Lung (tissue), 11 donors: ENCODE measurements at regions not wholly inside any gene's neighbourhood (a gene's known extent, or its start where the extent isn't known, plus 50 kb on each side); places are given as distances from the start of the nearest gene placed in this dataset.

ENCODE experiments used
- ATAC-seq: fragments of 200-7000 bp; cut with Tn5 transposase; one replicate; pipeline ENCODE4 v1.9.1; 2020; ENCODE audit warnings: moderate number of reproducible peaks; ENCODE audit not compliant: insufficient read depth, low FRiP score
- DNase-seq, 3 donors: peaks; one replicate each; pipeline ENCODE4 v3.0.0-alpha.2; 2013 to 2017
- H3K27ac ChIP-seq, 2 donors: one replicate each; pipeline ENCODE4 v1.5.1; 2013; ENCODE audit warnings: mild to moderate bottlenecking in 2 of 2, moderate library complexity in 2 of 2, control low read depth in 1 of 2, inconsistent platforms in 1 of 2, low read depth in 1 of 2, low read length in 1 of 2
- H3K27me3 ChIP-seq, 3 donors: one replicate each; pipeline ENCODE4 v1.5.1; 2013; ENCODE audit warnings: low read length in 2 of 3; ENCODE audit not compliant: control insufficient read depth in 3 of 3, insufficient read depth in 3 of 3
- H3K36me3 ChIP-seq, 4 donors: one replicate each; pipeline ENCODE4 v1.5.1; 2013; ENCODE audit warnings: low read length in 4 of 4, mild to moderate bottlenecking in 1 of 4, moderate library complexity in 1 of 4; ENCODE audit not compliant: control insufficient read depth in 4 of 4, insufficient read depth in 4 of 4
- H3K4me1 ChIP-seq, 5 donors: one replicate each; pipeline ENCODE4 v1.5.1; 2013; ENCODE audit warnings: low read length in 5 of 5, mild to moderate bottlenecking in 2 of 5, moderate library complexity in 1 of 5; ENCODE audit not compliant: control insufficient read depth in 5 of 5, insufficient read depth in 5 of 5
- H3K4me3 ChIP-seq: one replicate; pipeline ENCODE4 v1.5.1; 2013; ENCODE audit warnings: mild to moderate bottlenecking, control low read depth, moderate library complexity
- H3K9ac ChIP-seq, 2 donors: one replicate each; pipeline ENCODE4 v1.5.1; 2013; ENCODE audit warnings: low read length in 2 of 2, control low read depth in 1 of 2; ENCODE audit not compliant: insufficient read depth in 1 of 2
- H3K9me3 ChIP-seq, 4 donors: one replicate each; pipeline ENCODE4 v1.5.1; 2013; ENCODE audit warnings: low read length in 3 of 4, mild to moderate bottlenecking in 1 of 4, moderate library complexity in 1 of 4; ENCODE audit not compliant: control insufficient read depth in 4 of 4, insufficient read depth in 3 of 4
- CTCF ChIP-seq: IDR thresholded peaks from 2 replicates; pipeline ENCODE4 v1.5.1; 2012; ENCODE audit warnings: mild to moderate bottlenecking; ENCODE audit errors: control extremely low read depth, extremely low read depth
- WGBS, 2 donors: extraction: QIAGEN DNeasy Blood & Tissue Kit; methylation state at CpG; one replicate each; pipeline ENCODE4 v1.1.7; 2013; 5-methylcytosine and 5-hydroxymethylcytosine counted together
- donor health status: control.
- donor health status: control.
- donor health status: Bipolar disorder and iron deficiency.
- donor health status: healthy.
- donor health status: DM: yes; HTN: yes; CAD: no.

- DNase-seq, result no peak
- ATAC-seq, result no peak
- H3K9ac ChIP-seq, result no peak overlapping the region
- TF ChIP-seq CTCF, result no peak
- 89 to 92% methylated on average over 11 of the region's 11 CpGs for WGBS, 2 donors
- peaks cover 0 to 10% (median 0%) of the 10 kb centered on the region in 4 donors for H3K9me3 ChIP-seq
- H3K27me3 ChIP-seq, result no peaks in the 10 kb centered on the region
- H3K4me1 ChIP-seq, result peaks cover 0 to 1% (median 0%) of the 10 kb centered on the region in 5 donors
- H3K4me3 ChIP-seq, result no peak overlapping the region
- H3K27ac ChIP-seq, result no peak overlapping the region
- no peaks in the 10 kb centered on the region for H3K36me3 ChIP-seq
Measured at GRCh38 chr20:23232679-23233308, 117.8 kb upstream of the NXT1 start.

- no peaks in the 10 kb centered on the region for H3K27me3 ChIP-seq
- no peak for TF ChIP-seq CTCF
- WGBS, 2 donors, result 95 to 98% methylated on average over 4 of the region's 4 CpGs
- no peak overlapping the region for H3K27ac ChIP-seq
- no peak for ATAC-seq
- peaks cover 0 to 10% (median 0%) of the 10 kb centered on the region in 4 donors for H3K9me3 ChIP-seq
- no peak overlapping the region for H3K4me3 ChIP-seq
- no peak overlapping the region for H3K9ac ChIP-seq
- no peak for DNase-seq
- no peaks in the 10 kb centered on the region for H3K36me3 ChIP-seq
- peaks cover 0 to 5% (median 0%) of the 10 kb centered on the region in 5 donors for H3K4me1 ChIP-seq
Measured at GRCh38 chr20:23232219-23232581, 118.4 kb upstream of the NXT1 start.

- peaks cover 0 to 10% (median 0%) of the 10 kb centered on the region in 4 donors for H3K9me3 ChIP-seq
- H3K27me3 ChIP-seq, result no peaks in the 10 kb centered on the region
- H3K4me3 ChIP-seq, result no peak overlapping the region
- no peak for TF ChIP-seq CTCF
- H3K9ac ChIP-seq, result no peak overlapping the region
- no peaks in the 10 kb centered on the region for H3K36me3 ChIP-seq
- H3K27ac ChIP-seq, result no peak overlapping the region
- ATAC-seq (no peak), DNase-seq (no peak)
- peaks cover 0 to 6% (median 0%) of the 10 kb centered on the region in 5 donors for H3K4me1 ChIP-seq
- WGBS, 2 donors, result 89 to 97% methylated on average over 6 of the region's 6 CpGs
Measured at GRCh38 chr20:23231561-23232218, 118.9 kb upstream of the NXT1 start.
